Endothelial cell of umbilical vein (primary cell): ENCODE measurements at regions not wholly inside any gene's neighbourhood (a gene's known extent, or its start where the extent isn't known, plus 50 kb on each side); places are given as distances from the start of the nearest gene placed in this dataset.

Source experiments
- BruUV-seq: library from RNA; stranded (reverse); fragments of 400-500 nt; replicated peaks from 2 replicates; lab custom pipeline; 2021; lab: Mats Ljungman, UMichigan
- CTCF ChIA-PET: fragments of 300-600, 350-600 bp; sonication (Branson Sonifier 250); formaldehyde crosslinking; loops from one replicate; lab custom pipeline; 2021; ENCODE audit warnings: antibody characterized with exemption, inconsistent platforms; lab: Charles Lee
- POLR2A ChIA-PET: fragments of 300-600, 350-600 bp; sonication (Branson Sonifier 250); formaldehyde crosslinking; loops from one replicate; lab custom pipeline; 2021; ENCODE audit warnings: antibody characterized with exemption, inconsistent platforms; lab: Charles Lee
- DNase-seq: peaks from one replicate; pipeline ENCODE4 v3.0.0-alpha.2; 2011; ENCODE audit warnings: low read depth, low spot score
- FAIRE-seq: peaks from 2 replicates; lab custom pipeline; 2011; peaks lifted over from hg19 to GRCh38; lab: Jason Lieb, UNC
- H2AFZ ChIP-seq: 2 replicates; pipeline ENCODE4 v1.6.0; 2012; ENCODE audit warnings: low read depth, low read length, control low read depth, inconsistent platforms
- H3K27ac ChIP-seq: 2 replicates; pipeline ENCODE4 v1.5.1; 2011; ENCODE audit warnings: low read depth, mild to moderate bottlenecking, control low read depth, low read length, moderate library complexity; ENCODE audit not compliant: insufficient read depth
- H3K27me3 ChIP-seq, 2 experiments: 2 replicates each; pipeline versions ENCODE4 v1.6.0 to v1.6.1; 2011; ENCODE audit warnings: low read length in 2 of 2, mixed read lengths in 1 of 2; ENCODE audit not compliant: control insufficient read depth in 2 of 2, insufficient read depth in 2 of 2
- H3K36me3 ChIP-seq, 2 experiments: 2 replicates in 1 of 2; 3 replicates in 1 of 2; pipeline ENCODE4 v1.5.1; 2011; ENCODE audit warnings: low read length in 2 of 2, mild to moderate bottlenecking in 1 of 2, moderate library complexity in 1 of 2; ENCODE audit not compliant: control insufficient read depth in 2 of 2, insufficient read depth in 2 of 2; ENCODE audit errors: extremely low read depth in 1 of 2
- H3K4me1 ChIP-seq: 3 replicates; pipeline ENCODE4 v1.5.1; 2011; ENCODE audit warnings: mild to moderate bottlenecking, low read length; ENCODE audit not compliant: control insufficient read depth, insufficient read depth; ENCODE audit errors: extremely low read depth
- H3K4me2 ChIP-seq: 2 replicates; pipeline ENCODE4 v1.6.1; 2011; ENCODE audit warnings: low read length, control low read depth, mixed read lengths; ENCODE audit not compliant: insufficient read depth
- H3K4me3 ChIP-seq, 3 experiments: fragments of 200-600 bp in 1 of 3; sonication (generic), shearing (Covaris generic) in 1 of 3; replicated peaks in 1 of 3; 2 replicates each; pipeline ENCODE4 v1.5.1; 2011 to 2016; ENCODE audit warnings: control low read depth in 3 of 3, low read length in 3 of 3, mild to moderate bottlenecking in 2 of 3, inconsistent platforms in 1 of 3, low read depth in 1 of 3, moderate library complexity in 1 of 3; ENCODE audit not compliant: insufficient read depth in 1 of 3
- H3K79me2 ChIP-seq: 2 replicates; pipeline ENCODE4 v1.6.0; 2012; ENCODE audit warnings: low read length, inconsistent platforms; ENCODE audit not compliant: control insufficient read depth, insufficient read depth
- H3K9ac ChIP-seq: replicated peaks from 2 replicates; pipeline ENCODE3; 2011; ENCODE audit warnings: low read length, control low read depth; ENCODE audit not compliant: insufficient read depth; ENCODE audit errors: extremely low read depth
- H3K9me1 ChIP-seq: replicated peaks from 3 replicates; pipeline ENCODE4 v1.6.0; 2011; ENCODE audit warnings: mild to moderate bottlenecking, low read length; ENCODE audit not compliant: control insufficient read depth, insufficient read depth; ENCODE audit errors: extremely low read depth
- H3K9me3 ChIP-seq: replicated peaks from 2 replicates; pipeline ENCODE4 v1.5.1; 2012; ENCODE audit warnings: low read length, inconsistent platforms; ENCODE audit not compliant: control insufficient read depth, insufficient read depth
- H4K20me1 ChIP-seq: replicated peaks from 2 replicates; pipeline ENCODE3; 2011; ENCODE audit warnings: mild to moderate bottlenecking, low read length; ENCODE audit not compliant: control insufficient read depth, insufficient read depth; ENCODE audit errors: extremely low read depth
- POLR2A ChIP-seq: IDR thresholded peaks from 2 replicates; pipeline ENCODE4 v1.6.1; 2012; ENCODE audit warnings: low read depth, mild to moderate bottlenecking, control low read depth, low read length
- POLR2AphosphoS5 ChIP-seq: IDR thresholded peaks from 2 replicates; pipeline ENCODE4 v1.6.1; 2012; ENCODE audit warnings: low read depth, mild to moderate bottlenecking, control low read depth, low read length, moderate library complexity; ENCODE audit not compliant: insufficient read depth
- dilution Hi-C: fragments of 300-500 bp; cut with MboI; formaldehyde crosslinking; loops from one replicate; pipeline ENCODE4 v1.15.0; 2019; ENCODE audit warnings: low sequenced_read_pairs; ENCODE audit not compliant: extremely low pct_ligation_motif_present
- intact Hi-C: fragments of 100-400 bp; cut with micrococcal nuclease; formaldehyde crosslinking; loops from one replicate; pipeline ENCODE4 v1.10.0; 2022
- TF ChIP-seq, protein P1 (sequence below), 2 donors: IDR thresholded peaks; 1 replicate in 1 of 2; 2 replicates in 1 of 2; pipeline ENCODE4 v1.5.1; 2011; ENCODE audit warnings: low read length in 2 of 2, mild to moderate bottlenecking in 2 of 2, moderate library complexity in 2 of 2, control low read depth in 1 of 2, inconsistent platforms in 1 of 2, low read depth in 1 of 2; ENCODE audit not compliant: insufficient read depth in 1 of 2; ENCODE audit errors: extremely low read depth in 1 of 2

DNA sequence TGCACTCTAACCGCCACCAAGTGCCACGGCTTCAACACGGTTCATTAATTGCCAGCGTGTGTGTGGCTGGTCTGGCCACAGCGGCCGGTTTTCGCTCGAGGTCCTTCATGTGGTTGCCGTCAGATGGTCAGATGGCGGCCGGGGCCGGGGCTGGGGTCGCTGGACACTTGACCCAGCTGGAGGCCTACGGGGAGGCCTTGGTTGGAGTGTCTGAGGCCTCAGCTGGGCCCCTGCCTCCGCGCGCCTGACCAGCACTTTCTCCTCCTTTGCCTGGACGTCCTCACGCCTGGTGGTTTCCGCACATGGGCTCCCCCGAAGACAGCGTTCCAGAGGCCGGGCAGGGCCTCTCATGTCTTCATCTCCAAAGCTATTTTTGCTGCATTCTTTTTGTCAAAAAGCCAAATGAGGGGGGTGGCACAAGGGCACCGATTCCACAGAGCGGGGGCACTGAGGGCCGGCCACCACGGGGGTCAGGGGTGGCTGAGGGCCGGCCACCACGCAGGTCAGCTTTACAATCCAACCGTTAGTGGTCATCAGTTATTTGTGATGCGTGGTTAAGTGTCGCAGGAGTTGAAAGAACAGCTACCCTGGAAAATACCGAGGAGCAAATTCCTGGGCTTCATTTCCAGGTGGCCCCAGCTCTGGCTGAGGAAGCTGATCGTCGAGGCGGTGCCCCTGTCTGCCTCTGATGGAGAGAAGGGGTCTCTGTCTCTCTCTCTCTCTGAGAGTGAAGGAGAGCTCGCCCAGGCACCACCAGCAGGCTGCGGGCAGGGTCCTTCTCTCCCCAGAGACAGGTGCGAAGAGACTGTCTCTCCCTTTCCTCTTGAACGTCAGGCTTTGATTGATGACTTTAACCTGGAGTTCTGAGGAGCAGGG lies 50.5 kb upstream of the FRMD1 start:
- no peak for FAIRE-seq

More for the DNA sequence above, 50.5 kb upstream of the FRMD1 start:
- H3K36me3 ChIP-seq, result no peaks in the 10 kb centered on the region
- CTCF ChIA-PET, result no interaction called here
- DNase-seq, result no peak
- TF ChIP-seq POLR2A, result no peak
- TF ChIP-seq, protein P1, sequence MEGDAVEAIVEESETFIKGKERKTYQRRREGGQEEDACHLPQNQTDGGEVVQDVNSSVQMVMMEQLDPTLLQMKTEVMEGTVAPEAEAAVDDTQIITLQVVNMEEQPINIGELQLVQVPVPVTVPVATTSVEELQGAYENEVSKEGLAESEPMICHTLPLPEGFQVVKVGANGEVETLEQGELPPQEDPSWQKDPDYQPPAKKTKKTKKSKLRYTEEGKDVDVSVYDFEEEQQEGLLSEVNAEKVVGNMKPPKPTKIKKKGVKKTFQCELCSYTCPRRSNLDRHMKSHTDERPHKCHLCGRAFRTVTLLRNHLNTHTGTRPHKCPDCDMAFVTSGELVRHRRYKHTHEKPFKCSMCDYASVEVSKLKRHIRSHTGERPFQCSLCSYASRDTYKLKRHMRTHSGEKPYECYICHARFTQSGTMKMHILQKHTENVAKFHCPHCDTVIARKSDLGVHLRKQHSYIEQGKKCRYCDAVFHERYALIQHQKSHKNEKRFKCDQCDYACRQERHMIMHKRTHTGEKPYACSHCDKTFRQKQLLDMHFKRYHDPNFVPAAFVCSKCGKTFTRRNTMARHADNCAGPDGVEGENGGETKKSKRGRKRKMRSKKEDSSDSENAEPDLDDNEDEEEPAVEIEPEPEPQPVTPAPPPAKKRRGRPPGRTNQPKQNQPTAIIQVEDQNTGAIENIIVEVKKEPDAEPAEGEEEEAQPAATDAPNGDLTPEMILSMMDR (IDR thresholded peaks at IDR 0.05; ENCODE audit: extremely low read depth in 1 of 2, insufficient read depth in 1 of 2, low read depth in 1 of 2, low read length in 2 of 2), result no peak
- TF ChIP-seq POLR2AphosphoS5, result no peak
- no peaks in the 10 kb centered on the region for H4K20me1 ChIP-seq
- intact Hi-C loops, result loop anchor here (5.0 kb wide), 2 partner anchors 77 to 147 kb away; no protein-coding TSS in a partner anchor
- no peaks in the 10 kb centered on the region for H3K4me1 ChIP-seq
- H3K9me1 ChIP-seq, result no peaks in the 10 kb centered on the region
- H3K4me3 ChIP-seq, result no peak overlapping the region
- no peak overlapping the region for H2AFZ ChIP-seq
- H3K4me2 ChIP-seq, result no peak overlapping the region
- dilution Hi-C loops, result no loop called here
- no TSS peak for BruUV-seq
- POLR2A ChIA-PET, result no interaction called here
- no peaks in the 10 kb centered on the region for H3K9me3 ChIP-seq
- no peaks in the 10 kb centered on the region for H3K27me3 ChIP-seq
- H3K9ac ChIP-seq, result no peak overlapping the region
- no peaks in the 10 kb centered on the region for H3K79me2 ChIP-seq
- H3K27ac ChIP-seq, result no peak overlapping the region
